DND-41 (cell line): ENCODE measurements at regions not wholly inside any gene's neighbourhood (a gene's known extent, or its start where the extent isn't known, plus 50 kb on each side); places are given as distances from the start of the nearest gene placed in this dataset.

Experiments
- CTCF ChIP-seq: IDR thresholded peaks from 2 replicates; pipeline ENCODE4 v1.5.1; 2012; ENCODE audit warnings: borderline replicate concordance, low read length, moderate library complexity, mild to moderate bottlenecking; ENCODE audit not compliant: poor library complexity, severe bottlenecking; ENCODE audit errors: extremely low read depth
- EZH2 ChIP-seq: IDR thresholded peaks from 3 replicates; pipeline ENCODE4 v1.6.1; 2012; ENCODE audit warnings: borderline replicate concordance, low read depth, mild to moderate bottlenecking, moderate library complexity, low read length, inconsistent platforms; ENCODE audit not compliant: severe bottlenecking

DNA sequence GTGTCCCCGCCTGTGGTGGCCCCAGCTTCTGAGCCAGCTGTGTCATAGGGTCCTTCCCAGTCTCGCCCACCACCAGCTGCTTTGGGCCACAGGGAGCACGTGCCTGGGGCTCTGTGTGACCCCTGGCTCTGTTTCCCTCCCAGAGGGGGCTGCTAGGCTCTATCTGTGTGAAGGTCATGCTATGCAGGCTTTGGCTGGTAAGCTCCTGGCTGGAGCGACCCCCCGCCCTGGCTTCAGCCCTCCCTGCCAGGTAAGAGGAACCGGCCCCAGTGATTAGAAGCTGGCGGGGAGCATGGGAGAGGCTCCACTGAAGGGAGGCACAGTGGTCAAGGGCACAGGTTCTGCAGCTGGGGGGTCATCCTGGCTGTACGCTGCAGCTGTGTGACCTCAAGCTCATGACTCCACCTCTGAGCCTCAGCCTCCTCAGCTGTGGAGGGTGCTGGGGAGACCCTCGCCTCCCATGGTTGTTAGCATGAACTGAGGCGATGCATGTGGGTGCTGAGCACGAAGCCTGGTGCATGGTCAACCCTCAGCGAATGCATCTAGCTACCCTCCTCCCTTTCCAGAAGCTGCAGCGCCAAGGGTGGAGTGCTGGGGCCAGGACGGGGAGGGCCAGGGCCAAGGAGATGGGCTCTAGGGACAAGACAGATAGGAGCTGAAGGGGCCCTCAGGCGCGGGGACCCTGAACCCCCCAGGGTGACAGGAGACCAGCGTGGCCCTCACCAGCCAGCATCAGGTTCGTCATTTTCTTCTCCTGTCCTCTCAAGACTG lies 163.8 kb upstream of the MVB12B start:
- TF ChIP-seq CTCF (no peak), EZH2 (no peak)
